Glomerular visceral epithelial cell (primary cell): ENCODE measurements at regions not wholly inside any gene's neighbourhood (a gene's known extent, or its start where the extent isn't known, plus 50 kb on each side); places are given as distances from the start of the nearest gene placed in this dataset.

Source experiments
- DNase-seq: peaks from one replicate; pipeline ENCODE4 v3.0.0-alpha.2; 2016; ENCODE audit errors: extremely low spot score

DNA sequence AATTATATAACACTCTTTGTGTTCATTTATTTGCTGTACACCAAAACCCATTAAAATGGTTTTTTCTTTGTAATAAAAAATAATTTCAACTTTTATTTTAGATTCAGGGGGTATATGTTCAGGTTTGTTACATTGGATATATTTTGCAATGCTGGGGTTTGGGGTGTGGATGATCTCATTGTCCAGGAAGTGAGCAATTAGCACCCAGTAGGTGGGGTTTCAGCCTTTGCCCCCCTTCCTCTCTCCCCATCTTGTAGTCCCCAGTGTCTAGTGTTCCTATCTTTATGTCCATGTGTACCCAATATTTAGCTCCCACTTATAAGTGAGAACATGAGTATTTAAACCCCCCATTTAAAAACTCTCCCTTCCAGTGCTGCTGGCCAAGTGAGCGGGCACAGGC, 184.6 kb downstream of the RHOU start:
- DNase-seq, result no peak

DNA sequence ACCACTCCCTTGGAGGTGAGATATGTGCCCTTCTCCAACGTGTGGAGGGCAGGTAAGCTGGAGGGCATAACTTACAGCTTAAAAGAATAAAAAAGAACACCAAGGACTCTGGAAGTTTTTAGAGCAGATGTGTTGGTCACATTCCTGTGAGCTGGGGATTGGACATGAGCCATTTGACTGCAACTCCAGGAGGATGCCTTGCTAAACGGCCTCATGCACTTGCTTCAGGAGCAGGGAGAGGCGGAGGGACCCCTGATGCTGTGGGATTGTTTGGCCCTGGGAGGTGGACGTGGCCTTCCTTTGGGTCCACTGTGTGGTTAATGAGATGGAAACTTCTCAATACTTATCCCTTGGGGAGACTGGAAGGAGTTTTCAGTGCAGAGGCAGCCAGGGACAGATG, 185.6 kb downstream of the RHOU start:
- no peak for DNase-seq

DNA sequence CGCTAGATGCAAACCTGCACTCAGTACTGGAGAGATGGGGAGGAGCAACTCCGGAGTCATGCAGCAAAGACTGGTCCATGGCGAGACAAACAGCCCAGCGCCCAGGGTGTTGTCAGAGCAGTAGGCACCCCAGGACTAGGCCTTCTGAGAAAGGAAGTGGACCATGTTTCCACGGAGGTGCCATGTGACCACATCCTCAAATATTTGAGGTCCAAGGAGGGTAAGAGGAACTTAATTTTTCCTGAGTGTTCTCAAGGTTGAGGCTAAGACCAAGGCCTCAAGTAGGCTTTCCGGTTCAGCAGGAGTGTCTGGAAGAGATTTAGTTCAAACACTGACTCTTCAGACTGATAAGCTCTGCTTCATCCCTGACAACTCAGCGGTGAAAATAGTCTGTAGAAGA, 186.2 kb downstream of the RHOU start:
- no peak for DNase-seq

DNA sequence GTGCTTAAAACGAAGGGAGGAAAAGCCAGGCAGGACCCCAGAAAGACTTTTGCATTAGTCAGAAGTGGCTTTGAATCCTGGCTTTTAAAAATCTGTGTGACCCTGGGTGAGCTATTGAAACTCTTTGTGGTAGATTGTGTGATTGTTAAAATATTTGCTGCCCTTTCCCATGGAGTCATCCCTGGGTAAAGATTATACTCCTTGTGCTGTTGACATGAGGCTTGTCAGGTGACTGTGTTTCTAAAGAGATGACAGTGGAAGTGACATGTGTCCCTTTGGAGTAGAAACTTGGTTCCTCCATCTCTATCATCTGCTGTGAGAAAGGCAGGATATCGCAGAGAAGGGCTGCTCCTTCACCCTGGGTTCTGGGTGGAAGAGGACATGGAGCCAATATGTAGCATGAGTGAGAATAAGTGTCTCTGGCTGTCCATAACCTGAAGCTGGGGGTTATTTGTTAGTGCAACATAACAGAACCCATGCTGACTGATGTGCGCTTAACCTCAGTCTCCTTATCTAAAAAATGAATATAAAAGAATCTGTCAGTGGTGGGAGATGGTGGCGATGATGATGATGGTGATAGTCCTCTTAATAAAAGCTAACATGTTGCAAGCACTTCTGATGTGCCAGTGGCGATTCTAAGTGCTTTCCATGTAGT, 187.6 kb downstream of the RHOU start:
- no peak for DNase-seq

DNA sequence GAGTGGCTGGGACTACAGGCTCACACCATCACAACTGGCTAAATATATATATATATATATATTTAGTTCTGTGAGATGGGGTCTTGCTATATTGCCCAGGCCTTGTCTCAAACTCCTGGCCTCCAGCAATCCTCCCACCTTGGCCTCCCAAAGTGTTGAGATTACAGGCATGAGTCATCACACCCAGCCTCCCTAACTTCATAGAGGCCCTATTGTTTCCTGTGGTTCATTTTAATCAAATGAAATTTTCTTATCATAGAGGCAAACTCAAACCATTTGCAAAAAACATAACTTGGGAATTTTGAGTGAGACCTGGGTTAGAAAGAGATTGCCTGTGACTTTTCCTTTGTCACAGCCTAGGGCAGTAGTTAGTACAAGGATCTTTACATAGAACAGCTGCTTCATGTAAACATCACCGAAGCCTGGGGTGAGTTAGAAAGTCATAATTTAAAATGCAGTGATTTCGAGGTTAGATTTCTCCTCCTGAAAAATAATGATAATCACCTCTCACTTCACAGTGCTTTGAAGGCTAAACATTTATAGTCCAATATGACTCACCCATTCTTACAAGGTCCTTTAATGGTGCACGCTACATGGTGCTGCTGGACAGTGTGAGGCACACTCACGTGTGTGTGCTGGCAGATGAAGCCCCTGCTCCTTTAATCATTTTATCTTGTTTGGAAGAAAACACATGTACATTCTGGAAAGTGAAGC, 188.9 kb downstream of the RHOU start:
- DNase-seq, result no peak

- no peak for DNase-seq
These were observed 190.4 kb downstream of the RHOU start for GRCh38 chr1:228925691-228926090.

DNA sequence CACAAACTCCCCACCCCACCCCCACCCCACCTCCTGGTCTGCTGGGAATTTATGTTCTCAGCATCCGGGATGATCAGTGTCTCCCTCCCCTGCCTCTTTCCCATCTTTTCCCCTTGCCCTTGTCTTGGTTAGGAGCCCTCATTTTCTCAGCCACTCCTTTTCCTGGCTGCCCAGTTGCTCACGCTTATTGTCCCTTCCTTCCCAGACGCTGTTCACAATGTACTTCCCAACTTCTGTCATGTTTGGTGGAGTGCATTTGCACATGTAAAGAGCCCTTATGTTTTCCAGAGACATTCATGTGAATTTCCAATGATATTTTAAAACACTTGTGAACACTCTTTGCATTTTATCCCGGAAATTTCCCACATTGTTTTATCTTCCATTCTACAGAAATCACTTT, 192.1 kb downstream of the RHOU start:
- no peak for DNase-seq

DNA sequence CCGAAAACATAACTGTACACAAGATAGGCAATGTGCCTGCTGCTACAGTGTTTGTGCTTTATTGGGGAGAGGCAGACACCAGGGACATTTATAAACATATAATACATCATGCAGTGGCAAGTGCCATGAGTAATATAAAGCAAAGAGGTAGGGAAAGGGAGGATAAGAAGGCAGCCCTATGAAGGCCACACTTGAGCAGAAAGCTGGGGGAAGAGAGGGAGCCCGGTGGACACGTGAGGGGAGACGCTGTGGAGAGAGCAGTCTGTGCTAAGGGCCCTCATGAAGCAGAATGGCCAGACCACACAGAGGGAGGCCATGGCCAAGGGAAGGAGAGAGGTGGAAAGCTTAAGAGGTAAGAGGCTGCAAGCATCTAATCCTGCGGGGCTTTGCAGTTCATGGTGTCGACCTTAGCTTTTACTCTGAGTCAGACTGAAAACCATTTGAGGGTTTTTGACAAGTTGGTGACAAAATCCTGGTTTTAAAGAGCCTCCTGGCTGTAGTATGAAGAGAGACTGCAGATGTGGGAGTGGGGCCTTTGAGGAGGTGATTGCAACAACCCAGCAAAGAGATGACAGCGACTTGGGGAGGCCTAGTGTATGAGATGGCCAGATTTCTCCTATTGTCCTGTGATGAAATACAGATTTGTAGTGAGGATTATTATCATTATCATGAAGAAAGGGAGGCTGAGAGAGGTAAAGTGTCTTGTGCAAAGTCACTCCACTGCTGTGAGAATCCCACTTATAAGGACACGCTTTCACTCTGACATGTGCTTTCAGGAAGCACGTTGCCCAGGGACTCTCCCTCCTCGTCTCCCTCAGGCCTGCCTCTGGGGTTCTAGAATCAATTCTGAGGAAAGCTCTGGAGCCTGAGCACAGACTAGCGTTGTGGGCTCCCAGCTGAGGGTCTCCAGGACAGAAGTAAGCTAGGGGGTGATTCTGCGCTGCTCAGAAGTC, 192.9 kb downstream of the RHOU start:
- DNase-seq, result no peak

DNA sequence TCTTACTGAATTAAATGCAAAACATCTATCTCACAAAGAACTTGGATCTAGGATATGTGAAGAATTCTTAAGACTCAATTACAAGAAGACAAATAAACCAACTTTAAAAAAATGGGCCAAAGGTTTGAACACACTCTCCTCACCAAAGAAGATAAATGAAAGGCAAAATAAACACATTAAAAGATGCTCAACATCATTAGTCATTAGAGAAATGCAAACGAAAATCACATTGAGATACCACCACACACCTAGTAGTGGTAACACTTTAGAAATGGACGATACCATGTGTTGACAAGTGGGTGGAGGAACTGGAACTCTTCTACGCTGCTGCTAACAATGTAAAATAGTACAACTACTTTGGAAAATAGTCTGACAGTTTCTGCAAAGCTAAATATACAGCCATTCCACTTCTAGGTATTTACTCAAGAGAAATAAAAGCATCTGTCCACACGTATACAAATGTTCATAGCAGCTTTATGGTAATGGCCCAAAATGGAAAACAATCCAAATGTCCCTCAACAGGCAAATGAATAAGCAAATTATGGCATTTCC, 194.3 kb downstream of the RHOU start:
- DNase-seq, result no peak

DNA sequence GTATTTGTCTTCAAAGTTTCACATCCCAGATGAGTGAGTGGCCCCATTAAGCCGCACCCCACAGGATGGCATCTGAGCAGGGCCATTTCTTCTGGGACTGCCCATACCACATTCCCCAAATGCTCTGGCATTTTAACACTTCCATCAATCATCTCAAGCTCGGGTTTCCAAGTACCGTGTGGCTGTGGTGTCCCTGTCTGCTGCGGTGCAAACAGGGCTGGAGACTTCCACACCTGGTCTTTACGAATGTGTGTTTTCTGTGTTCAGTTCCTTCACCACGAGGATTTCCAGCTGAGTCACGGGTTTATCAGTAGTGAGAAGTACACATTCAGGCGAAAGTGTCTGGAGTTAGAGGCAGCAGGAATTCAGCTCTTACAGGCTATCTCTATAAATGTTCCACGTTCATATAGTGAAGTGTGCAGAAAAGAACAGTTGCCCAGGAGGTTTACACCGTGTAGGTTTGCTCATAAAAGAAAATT, 195.2 kb downstream of the RHOU start:
- DNase-seq, result no peak

GRCh38 chr1:228933753-228934152, 198.5 kb downstream of the RHOU start:
- no peak for DNase-seq

DNA sequence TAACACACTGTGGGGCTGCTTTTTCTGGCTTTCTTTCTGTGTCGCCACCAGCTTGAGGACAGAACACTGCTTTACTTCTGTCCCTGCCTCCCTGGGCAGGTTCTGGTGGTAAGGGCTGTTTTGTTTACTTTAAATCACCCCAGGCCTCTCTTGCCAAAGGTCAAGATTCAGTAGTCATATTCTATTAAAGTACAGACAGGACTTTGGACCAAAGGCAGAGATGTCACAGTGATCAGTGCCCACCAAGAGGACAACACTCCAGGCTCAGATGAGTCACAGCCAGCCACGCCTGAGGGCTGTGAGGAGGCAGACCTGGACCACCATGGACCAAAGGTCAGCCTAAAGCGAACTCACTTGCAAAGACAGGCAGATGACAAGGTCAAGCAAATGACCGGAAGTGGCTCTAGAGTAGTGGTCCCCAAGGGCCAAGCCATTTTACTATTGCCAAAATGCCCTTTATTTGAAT, 200.0 kb downstream of the RHOU start:
- DNase-seq, result no peak

DNA sequence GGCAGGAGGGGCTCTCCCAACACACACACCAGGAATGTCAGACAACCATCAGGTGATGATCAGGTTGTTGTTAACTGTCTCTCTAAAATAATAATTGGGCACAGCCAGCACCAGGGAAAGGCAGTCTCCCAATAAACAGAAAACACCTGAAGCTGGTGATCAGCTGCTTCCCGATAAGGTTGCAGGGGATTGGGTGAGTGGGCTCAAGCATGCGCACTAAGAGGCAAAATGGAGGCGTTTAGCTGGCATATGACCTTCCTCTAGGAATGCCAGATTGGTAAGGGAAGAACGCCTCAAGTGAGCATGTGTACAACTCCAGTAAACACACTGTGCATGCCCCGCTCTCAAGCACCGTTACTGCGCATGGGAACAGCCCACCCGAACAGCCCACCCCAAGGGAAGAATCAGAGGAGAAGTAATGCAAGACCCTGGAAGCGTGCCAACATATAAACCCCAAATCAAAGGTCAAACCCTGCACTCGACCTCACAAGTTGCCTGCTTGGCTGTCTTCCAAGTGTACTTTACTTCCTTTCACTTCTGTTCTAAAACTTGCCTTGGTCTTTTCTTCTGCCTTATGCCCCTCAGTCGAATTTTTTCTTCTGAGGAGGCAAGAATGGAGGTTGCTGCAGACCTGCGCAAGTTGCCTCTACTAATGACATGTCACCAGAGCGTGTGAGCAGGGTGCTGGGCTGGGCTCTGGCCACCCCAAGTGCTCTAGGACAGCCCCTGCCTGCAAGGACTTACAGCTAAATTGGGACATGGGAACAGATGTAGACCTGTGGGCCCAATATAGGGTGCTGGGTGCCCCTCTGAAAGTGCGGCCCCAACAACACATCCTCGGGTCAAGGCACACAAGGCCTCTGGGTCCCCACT, 200.8 kb downstream of the RHOU start:
- DNase-seq, result no peak

- DNase-seq, result no peak
These were observed 201.6 kb downstream of the RHOU start for GRCh38 chr1:228936881-228937280.

DNA sequence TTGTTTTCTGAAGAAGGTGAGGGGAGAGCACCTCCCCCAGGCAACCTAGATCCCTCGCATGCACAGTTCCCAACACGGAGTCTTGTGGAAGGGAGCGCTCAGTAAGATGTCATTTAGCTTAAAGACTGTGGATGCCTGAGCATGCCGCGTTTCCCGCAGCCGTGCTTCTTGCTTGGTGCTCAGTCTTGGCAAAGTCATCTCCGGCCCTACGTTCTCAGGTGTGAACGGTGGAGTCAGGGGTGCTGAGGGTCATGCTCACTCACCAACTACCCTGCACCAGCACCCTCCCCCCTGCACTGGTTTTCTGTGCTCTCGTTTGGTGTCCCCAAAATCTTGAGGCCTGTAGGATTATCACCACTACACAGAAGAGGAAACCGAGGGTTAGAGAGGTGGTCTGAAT, 202.1 kb downstream of the RHOU start:
- DNase-seq, result no peak

GRCh38 chr1:228937851-228938536, 202.7 kb downstream of the RHOU start:
- no peak for DNase-seq

DNA sequence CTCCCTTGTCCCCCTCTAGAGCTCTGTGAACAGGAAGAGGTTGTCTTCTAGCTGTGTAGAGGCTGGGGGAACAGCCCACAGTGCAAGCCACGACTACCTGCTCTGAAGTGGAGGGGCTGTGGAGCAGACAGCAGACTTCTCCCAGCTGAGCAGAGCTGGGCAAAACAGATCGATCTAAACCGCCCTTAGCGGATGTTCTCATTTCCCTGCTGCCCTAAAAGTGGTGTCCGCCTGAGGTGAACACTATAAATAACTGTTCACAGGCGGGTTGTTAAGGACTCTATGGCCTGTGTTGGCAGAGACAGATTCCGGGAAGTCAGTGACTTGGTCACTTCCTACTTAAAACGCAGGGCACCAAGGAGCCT, 203.2 kb downstream of the RHOU start:
- DNase-seq, result no peak

DNA sequence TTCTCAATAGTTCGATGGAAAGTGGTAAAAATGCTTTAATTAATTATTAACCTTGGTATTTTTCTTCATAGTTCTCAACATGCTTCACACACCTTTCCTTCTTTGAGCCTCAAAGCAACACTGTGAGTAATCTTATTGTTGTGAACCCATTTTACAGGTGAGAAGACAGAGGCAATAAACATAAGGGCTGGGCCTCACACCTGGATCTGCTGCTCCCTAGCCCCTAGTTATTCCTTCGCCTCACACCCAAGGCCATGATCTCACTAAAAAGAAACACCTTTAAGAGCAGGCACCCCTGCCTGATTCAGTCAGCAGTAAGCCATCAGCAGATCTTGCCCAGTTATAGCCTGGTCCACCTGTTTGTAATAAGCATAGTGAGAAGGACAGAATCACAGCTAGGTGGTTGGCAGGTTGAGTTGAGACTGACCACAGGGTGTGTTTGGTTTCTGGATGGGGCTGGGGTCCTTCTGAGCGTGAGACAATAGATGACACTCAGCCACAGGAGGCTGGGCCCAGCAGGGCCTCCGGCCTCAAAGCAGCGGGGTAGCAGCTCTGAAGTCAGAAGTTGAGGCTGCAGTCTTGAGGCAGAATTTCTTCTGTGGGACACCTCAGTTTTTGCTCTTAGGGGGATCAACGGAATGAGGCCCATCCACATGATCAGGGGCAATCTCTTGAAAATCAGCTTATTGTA, 203.9 kb downstream of the RHOU start:
- DNase-seq, result no peak

DNA sequence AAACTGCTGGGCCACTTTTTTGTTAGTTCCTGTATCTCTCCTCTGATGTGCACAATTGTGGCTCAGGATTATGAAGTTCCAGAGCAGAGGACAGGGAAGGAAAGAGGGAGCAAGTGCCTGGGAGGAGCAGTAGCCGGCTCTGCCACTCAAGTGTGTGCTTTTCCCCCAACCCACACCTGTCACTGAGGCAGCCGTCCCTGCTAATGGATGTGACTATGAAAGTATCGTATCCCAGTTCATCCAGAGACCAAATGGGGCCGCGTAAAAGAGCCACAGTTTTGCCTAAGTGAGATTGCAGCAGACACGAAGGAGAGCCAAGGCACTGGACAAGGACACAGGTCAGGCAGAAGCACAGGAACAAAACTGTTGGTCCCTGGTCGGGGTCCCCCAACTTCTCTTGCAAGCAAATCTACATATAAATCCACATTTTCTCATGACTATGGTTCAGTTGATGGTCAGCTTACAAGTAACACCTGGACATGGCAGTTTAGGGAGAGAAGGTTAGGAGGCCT, 204.7 kb downstream of the RHOU start:
- no peak for DNase-seq

DNA sequence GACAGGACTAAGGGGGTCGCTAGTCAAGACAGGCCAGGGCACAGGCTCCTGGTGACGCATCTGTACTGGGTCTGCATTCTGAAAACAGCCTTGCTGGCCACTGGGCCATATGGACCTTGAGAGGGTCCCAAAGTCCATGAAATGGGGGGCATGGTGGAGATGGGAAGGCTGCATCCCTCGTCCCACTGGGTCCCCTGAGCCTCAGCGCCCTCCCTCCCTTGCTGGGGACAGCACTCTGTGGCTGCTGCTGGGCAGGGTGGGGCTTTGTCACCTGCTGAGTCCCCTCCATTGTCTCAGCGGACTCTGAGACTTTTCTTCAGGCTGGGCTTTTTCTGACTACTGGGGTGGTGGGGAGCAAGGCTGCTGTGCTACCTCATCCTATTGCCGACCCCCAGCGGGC, 205.2 kb downstream of the RHOU start:
- no peak for DNase-seq
